Hepatocyte (in vitro differentiated cells): ENCODE measurements at regions not wholly inside any gene's neighbourhood (a gene's known extent, or its start where the extent isn't known, plus 50 kb on each side); places are given as distances from the start of the nearest gene placed in this dataset.

Source experiments
- DNase-seq: peaks from one replicate; pipeline ENCODE4 v3.0.0-alpha.2; 2016; ENCODE audit warnings: low spot score
- H2AFZ ChIP-seq: fragments of 200-600 bp; sonication (generic); 2 replicates; pipeline ENCODE4 v1.6.0; 2016; ENCODE audit warnings: antibody characterized with exemption, mild to moderate bottlenecking
- H3K27ac ChIP-seq: fragments of 200-600 bp; sonication (generic); 2 replicates; pipeline ENCODE4 v1.5.1; 2016; ENCODE audit warnings: mild to moderate bottlenecking
- H3K27me3 ChIP-seq: fragments of 200-600 bp; sonication (generic); 2 replicates; pipeline ENCODE4 v1.6.1; 2016
- H3K36me3 ChIP-seq: fragments of 200-600 bp; sonication (generic); replicated peaks from 2 replicates; pipeline ENCODE4 v1.5.1; 2016; ENCODE audit warnings: low read depth; ENCODE audit not compliant: insufficient read depth
- H3K4me1 ChIP-seq: fragments of 200-600 bp; sonication (generic); 2 replicates; pipeline ENCODE4 v1.5.1; 2016; ENCODE audit warnings: mild to moderate bottlenecking, moderate library complexity; ENCODE audit not compliant: insufficient read depth
- H3K4me2 ChIP-seq: fragments of 200-600 bp; sonication (generic); 2 replicates; pipeline ENCODE4 v1.6.0; 2016
- H3K4me3 ChIP-seq: fragments of 200-600 bp; sonication (generic); 2 replicates; pipeline ENCODE4 v1.5.1; 2016; ENCODE audit warnings: mild to moderate bottlenecking
- H3K79me2 ChIP-seq: fragments of 200-600 bp; sonication (generic); 2 replicates; pipeline ENCODE4 v1.6.0; 2017; ENCODE audit warnings: mild to moderate bottlenecking
- H3K9me2 ChIP-seq: fragments of 200-600 bp; sonication (generic); replicated peaks from 2 replicates; pipeline ENCODE4 v1.6.0; 2017; ENCODE audit warnings: mild to moderate bottlenecking; ENCODE audit not compliant: insufficient read depth
- H3K9me3 ChIP-seq: fragments of 200-600 bp; sonication (generic); 2 replicates; pipeline ENCODE4 v1.5.1; 2016; ENCODE audit warnings: low read depth, mild to moderate bottlenecking
- H4K20me1 ChIP-seq: fragments of 200-600 bp; sonication (generic); 2 replicates; pipeline ENCODE4 v1.6.0; 2016; ENCODE audit warnings: mild to moderate bottlenecking; ENCODE audit not compliant: insufficient read depth, poor library complexity, severe bottlenecking
- CTCF ChIP-seq: fragments of 200-600 bp; sonication (generic); IDR thresholded peaks from 2 replicates; pipeline ENCODE4 v1.5.1; 2016; ENCODE audit warnings: antibody characterized with exemption, mild to moderate bottlenecking; ENCODE audit not compliant: poor library complexity
- EZH2 ChIP-seq: fragments of 200-600 bp; sonication (generic); IDR thresholded peaks from 2 replicates; pipeline ENCODE4 v1.6.1; 2016; ENCODE audit warnings: antibody characterized with exemption, mild to moderate bottlenecking, borderline replicate concordance
- EZH2phosphoT487 ChIP-seq: fragments of 200-600 bp; sonication (generic); IDR thresholded peaks from one replicate; pipeline ENCODE4 v1.6.1; 2018; ENCODE audit warnings: antibody characterized with exemption, mild to moderate bottlenecking, low read depth, moderate library complexity; ENCODE audit not compliant: unreplicated experiment, severe bottlenecking
- WGBS: methylation state at CpG from one replicate; pipeline ENCODE4 v1.1.6; 2016; ENCODE audit warnings: low lambda C conversion rate; ENCODE audit errors: missing lambda C conversion rate; 5-methylcytosine and 5-hydroxymethylcytosine counted together

GRCh38 chr2:190762566-190762965 is 113.7 kb downstream of the NAB1 start:
- DNase-seq, result no peak
- H3K79me2 ChIP-seq, result no peaks in the 10 kb centered on the region
- peaks cover 7% of the 10 kb centered on the region for H3K4me1 ChIP-seq
- H3K36me3 ChIP-seq, result no peaks in the 10 kb centered on the region
- no peak for TF ChIP-seq CTCF
- no peak for TF ChIP-seq EZH2
- no peak for TF ChIP-seq EZH2phosphoT487
- WGBS, result 85% methylated on average over 1 of the region's 1 CpG
- no peak overlapping the region for H2AFZ ChIP-seq
- H3K27ac ChIP-seq, result no peak overlapping the region
- no peaks in the 10 kb centered on the region for H3K27me3 ChIP-seq
- no peak overlapping the region for H3K4me3 ChIP-seq
- no peaks in the 10 kb centered on the region for H4K20me1 ChIP-seq
- H3K9me2 ChIP-seq, result no peaks in the 10 kb centered on the region
- H3K4me2 ChIP-seq, result no peak overlapping the region
- no peaks in the 10 kb centered on the region for H3K9me3 ChIP-seq

GRCh38 chr2:190763100-190763499 is 114.2 kb downstream of the NAB1 start:
- no peaks in the 10 kb centered on the region for H4K20me1 ChIP-seq
- no peak overlapping the region for H3K4me2 ChIP-seq
- no peaks in the 10 kb centered on the region for H3K9me3 ChIP-seq
- no peak overlapping the region for H2AFZ ChIP-seq
- no peaks in the 10 kb centered on the region for H3K9me2 ChIP-seq
- H3K27me3 ChIP-seq, result no peaks in the 10 kb centered on the region
- no peak overlapping the region for H3K27ac ChIP-seq
- no peak overlapping the region for H3K4me3 ChIP-seq
- H3K36me3 ChIP-seq, result no peaks in the 10 kb centered on the region
- TF ChIP-seq EZH2phosphoT487, result no peak
- TF ChIP-seq CTCF, result no peak
- no peak for TF ChIP-seq EZH2
- DNase-seq, result no peak
- peaks cover 7% of the 10 kb centered on the region for H3K4me1 ChIP-seq
- no peaks in the 10 kb centered on the region for H3K79me2 ChIP-seq

GRCh38 chr2:190763901-190764514 is 115.1 kb downstream of the NAB1 start:
- Histone ChIP-seq H3K4me3 (no peak overlapping the region), H3K4me2 (no peak overlapping the region), H3K27me3 (no peaks in the 10 kb centered on the region), H3K9me3 (no peaks in the 10 kb centered on the region), H3K27ac (no peak overlapping the region), H2AFZ (no peak overlapping the region), H3K9me2 (no peaks in the 10 kb centered on the region), H3K79me2 (no peaks in the 10 kb centered on the region), H3K4me1 (peaks cover 7% of the 10 kb centered on the region), H4K20me1 (no peaks in the 10 kb centered on the region), H3K36me3 (no peaks in the 10 kb centered on the region)
- WGBS, result 68% methylated on average over 2 of the region's 2 CpGs
- TF ChIP-seq EZH2, result no peak
- TF ChIP-seq CTCF, result no peak
- TF ChIP-seq EZH2phosphoT487, result no peak
- no peak for DNase-seq
